ENCODE measurements at regions not wholly inside any gene's neighbourhood (a gene's known extent, or its start where the extent isn't known, plus 50 kb on each side); places are given as distances from the start of the nearest gene placed in this dataset.
"Not testable (repeated sequence)": the region's sequence is repeated elsewhere in the genome, so short reads cannot be mapped to it uniquely, and the experiment has no call there.

DNA sequence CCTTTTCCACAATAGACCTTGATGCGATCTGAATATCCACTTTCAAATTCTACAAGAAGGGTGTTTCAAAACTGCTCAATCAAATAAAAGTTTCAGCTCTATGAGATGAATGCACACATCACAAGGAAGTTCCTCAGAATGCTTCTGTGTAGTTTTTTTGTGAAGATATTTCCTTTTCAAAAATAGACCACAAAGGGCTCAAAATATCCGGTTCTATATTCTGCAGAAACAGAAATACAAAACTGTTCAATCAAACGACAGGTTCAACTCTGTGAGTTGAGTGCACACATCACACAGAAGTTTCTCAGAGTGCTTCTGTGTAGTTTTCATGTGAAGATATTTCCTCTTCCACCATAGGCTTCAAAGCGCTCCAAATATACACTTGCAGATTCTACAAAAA, 293.9 kb upstream of the DEFB115 start:
- Mint-ChIP-seq H3K9me3 (ENCODE audit: insufficient read depth) (peaks cover 12% of the 10 kb centered on the region), H3K27ac (no peak overlapping the region), H3K4me3 (no peak overlapping the region), H3K36me3 (ENCODE audit: low read depth) (no peaks in the 10 kb centered on the region), H3K27me3 (ENCODE audit: low read depth) (no peaks in the 10 kb centered on the region), H3K4me1 (ENCODE audit: low read depth) (no peaks in the 10 kb centered on the region)
- ATAC-seq (no peak), DNase-seq (no peak)
- ChIA-PET CTCF (no interaction called here), POLR2A (no interaction called here)

DNA sequence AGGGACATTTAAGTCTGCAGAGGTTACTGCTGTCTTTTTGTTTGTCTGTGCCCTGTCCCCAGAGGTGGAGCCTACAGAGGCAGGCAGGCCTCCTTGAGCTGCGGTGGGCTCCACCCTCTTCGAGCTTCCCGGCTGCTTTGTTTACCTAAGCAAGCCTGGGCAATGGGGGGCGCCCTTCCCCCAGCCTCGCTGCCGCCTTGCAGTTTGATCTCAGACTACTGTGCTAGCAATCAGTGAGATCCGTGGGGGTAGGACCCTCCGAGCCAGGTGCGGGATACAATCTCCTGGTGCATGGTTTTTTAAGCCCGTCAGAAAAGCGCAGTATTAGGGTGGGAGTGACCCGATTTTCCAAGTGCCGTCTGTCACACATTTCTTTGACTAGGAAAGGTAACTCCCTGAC, 281.6 kb upstream of the DEFB115 start:
- DNase-seq; H3K4me1 Mint-ChIP-seq (ENCODE audit: low read depth); H3K36me3 Mint-ChIP-seq (ENCODE audit: low read depth); H3K27ac Mint-ChIP-seq; H3K27me3 Mint-ChIP-seq (ENCODE audit: low read depth); H3K4me3 Mint-ChIP-seq; POLR2A ChIA-PET; ATAC-seq; CTCF ChIA-PET: not testable (repeated sequence)
- peaks cover 17% of the 10 kb centered on the region for H3K9me3 Mint-ChIP-seq (ENCODE audit: insufficient read depth)

DNA sequence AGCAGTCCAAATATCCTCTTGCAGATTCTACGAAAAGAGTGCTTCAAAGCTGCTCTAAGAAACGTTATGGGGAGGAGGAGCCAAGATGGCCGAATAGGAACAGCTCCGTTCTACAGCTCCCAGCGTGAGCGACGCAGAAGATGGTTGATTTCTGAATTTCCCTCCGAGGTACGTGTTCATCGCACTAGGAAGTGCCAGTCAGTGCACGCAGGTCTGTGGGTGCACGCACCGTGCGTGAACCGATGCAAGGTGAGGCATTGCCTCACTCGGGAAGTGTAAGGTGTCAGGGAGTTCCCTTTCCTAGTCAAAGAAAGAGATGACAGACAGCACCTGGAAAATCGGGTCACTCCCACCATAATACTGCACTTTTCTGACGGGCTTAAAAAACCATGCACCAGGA, 272.1 kb upstream of the DEFB115 start:
- Mint-ChIP-seq H3K9me3 (ENCODE audit: insufficient read depth) (peaks cover 10% of the 10 kb centered on the region), H3K27ac (no peak overlapping the region), H3K27me3 (ENCODE audit: low read depth) (no peaks in the 10 kb centered on the region), H3K36me3 (ENCODE audit: low read depth) (no peaks in the 10 kb centered on the region), H3K4me3 (no peak overlapping the region), H3K4me1 (ENCODE audit: low read depth) (no peaks in the 10 kb centered on the region)
- DNase-seq (no peak), ATAC-seq (no peak)
- ChIA-PET POLR2A (no interaction called here), CTCF (no interaction called here)
